CD4-positive, alpha-beta T cell treated with Interleukin-17A for 4 hours (primary cell): ENCODE measurements at regions not wholly inside any gene's neighbourhood (a gene's known extent, or its start where the extent isn't known, plus 50 kb on each side); places are given as distances from the start of the nearest gene placed in this dataset.
"Not testable (repeated sequence)": the region's sequence is repeated elsewhere in the genome, so short reads cannot be mapped to it uniquely, and the experiment has no call there.

Source experiments
- DNase-seq: peaks from one replicate; pipeline ENCODE4 v3.0.0-alpha.2; 2020; ENCODE audit warnings: mixed read lengths

GRCh38 chr6:154602296-154602695, 91.8 kb upstream of the CNKSR3 start:
- no peak for DNase-seq

DNA sequence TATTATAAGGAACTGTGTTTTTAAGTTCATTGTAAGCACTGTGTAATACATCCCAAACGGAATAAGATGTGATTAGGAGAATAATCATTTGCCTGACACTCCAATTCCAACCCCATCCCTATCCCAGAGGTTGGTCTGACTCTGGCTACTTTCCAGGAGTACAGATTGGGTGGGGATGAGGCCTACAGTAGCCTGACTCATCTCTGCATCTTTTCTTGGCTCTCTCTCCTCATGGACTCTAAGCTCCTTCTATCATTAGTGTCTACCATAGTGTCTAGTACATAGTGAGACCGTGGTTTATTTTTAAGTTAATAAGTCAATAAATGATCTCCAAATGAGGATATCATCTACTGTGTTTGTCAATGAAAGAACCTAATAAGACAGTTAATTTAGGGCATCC, 92.2 kb upstream of the CNKSR3 start:
- no peak for DNase-seq

GRCh38 chr6:154604119-154604518, 93.6 kb upstream of the CNKSR3 start:
- DNase-seq: no peak

GRCh38 chr6:154605178-154605881, 94.8 kb upstream of the CNKSR3 start:
- peak; percentile 12 for DNase-seq

GRCh38 chr6:154605882-154606370, 95.4 kb upstream of the CNKSR3 start:
- no peak for DNase-seq

DNA sequence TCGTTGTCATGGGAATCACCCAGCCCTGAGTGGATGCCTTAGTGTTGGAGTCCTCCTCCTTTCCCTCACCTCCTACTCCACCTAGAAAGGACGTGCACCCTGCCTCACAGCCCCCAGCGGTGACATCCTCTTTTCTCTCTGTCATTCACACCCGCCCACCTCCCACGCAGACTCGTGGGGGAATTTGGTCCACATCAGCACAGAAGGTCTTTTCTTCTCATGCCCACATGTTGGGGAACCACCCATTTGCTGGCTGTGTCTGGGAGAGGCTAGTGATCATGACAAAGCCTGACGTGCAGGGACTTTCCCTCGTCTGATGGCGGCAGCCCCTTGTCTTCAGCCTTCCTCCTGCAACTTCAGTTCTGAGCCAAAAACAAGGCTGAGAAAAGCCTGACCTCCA, 96.0 kb upstream of the CNKSR3 start:
- DNase-seq: peak; percentile 37

DNA sequence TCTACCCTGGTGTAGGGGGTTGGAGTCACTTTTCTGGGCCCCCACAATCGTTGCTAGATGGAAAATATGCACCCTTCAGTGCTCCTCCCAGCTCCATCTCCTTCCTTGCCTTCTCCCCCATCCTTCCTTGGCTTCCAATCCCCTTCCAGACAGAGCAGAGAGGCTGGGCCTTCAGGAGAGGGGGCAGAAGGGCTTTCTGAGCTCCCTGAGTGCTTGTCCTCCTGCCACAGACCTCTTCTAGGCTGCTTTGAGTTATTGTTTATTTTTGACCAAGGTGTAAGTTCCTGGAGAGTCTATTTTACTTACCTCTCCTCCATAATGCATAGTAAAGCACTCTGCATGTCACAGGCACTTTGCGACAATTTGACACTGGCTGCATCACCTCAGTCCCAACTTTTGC, 96.4 kb upstream of the CNKSR3 start:
- no peak for DNase-seq

- no peak for DNase-seq
Measured at GRCh38 chr6:154611241-154611640, 100.8 kb upstream of the CNKSR3 start.

DNA sequence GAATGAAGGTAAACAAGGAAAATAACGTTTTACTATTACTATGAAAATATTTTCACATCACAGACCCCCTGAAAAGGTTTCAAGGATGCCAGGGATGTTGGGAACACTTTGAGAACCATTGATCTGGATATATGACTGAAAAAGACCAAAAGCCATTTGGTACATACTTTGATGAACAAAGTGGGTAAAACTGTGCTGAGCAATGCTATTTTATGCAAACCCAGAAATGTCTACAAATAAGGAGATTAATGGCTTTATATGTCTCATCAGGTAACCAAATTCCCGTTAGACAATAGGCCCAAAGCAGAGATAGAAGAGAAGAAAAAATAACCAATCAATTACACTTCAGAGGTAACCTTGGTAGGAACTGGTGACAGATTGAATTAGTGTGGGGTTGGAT, 101.4 kb upstream of the CNKSR3 start:
- DNase-seq: no peak

GRCh38 chr6:154613137-154613676, 102.7 kb upstream of the CNKSR3 start:
- no peak for DNase-seq

DNA sequence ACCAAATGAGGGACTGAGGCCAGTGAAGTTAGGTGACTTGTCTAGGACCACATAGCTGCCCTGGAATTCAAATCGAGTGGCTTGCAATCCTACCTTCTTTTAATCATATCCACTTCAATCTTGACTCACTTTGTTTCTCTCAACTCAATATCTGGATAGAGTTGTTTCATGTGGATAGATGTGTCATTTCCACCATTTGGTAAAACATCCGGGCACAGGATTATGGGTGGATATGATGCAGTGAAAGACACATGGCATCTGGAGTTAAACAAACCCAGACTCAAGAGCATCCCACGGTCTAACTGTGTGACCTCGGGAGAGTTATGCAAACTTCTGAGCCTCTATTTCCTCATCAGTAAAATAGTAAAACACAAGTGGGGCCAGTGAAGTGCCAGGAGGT, 103.6 kb upstream of the CNKSR3 start:
- no peak for DNase-seq

DNA sequence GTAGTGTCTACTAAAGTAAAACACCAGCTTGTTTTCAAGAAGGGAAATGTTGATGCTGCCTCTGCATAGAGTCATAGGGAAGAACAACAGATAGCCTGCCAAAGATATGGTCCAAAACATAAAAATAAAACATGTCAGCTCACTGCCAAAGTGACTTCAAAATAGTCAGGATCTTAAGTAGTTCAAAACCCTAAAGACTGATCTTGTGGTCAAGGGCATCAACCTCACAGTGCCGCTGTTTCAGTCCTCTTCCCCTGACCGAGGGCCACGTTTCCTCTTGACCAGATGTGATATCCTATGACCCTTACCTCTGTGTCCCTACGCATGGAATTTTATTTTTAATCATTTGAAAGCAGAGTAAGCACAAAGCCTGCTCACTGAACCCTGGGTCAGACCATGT, 104.2 kb upstream of the CNKSR3 start:
- DNase-seq: no peak

- no peak for DNase-seq
Measured at GRCh38 chr6:154615483-154616025, 105.1 kb upstream of the CNKSR3 start.

GRCh38 chr6:154617175-154617574, 106.7 kb upstream of the CNKSR3 start:
- DNase-seq: no peak

- DNase-seq: no peak
Measured at GRCh38 chr6:154619146-154619545, 108.7 kb upstream of the CNKSR3 start.

DNA sequence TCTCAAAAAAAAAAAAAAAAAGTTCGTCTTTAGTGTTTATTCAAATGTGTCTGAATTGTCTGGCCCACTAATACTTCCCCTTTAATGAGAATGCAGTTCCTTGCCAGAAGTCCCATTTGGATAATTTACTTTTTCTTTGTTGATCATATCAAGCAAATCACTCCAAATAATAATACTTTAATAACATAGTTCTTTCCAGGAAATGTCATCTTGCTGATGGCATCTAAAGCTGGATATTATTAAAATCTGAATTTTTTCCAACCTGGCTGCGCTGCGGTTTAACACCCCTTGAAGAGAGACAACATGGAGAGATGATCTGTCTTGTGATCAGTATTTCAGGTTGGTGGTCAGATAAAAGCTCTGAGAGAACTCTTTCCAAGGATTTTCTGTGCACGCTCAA, 111.2 kb upstream of the CNKSR3 start:
- DNase-seq: no peak

DNA sequence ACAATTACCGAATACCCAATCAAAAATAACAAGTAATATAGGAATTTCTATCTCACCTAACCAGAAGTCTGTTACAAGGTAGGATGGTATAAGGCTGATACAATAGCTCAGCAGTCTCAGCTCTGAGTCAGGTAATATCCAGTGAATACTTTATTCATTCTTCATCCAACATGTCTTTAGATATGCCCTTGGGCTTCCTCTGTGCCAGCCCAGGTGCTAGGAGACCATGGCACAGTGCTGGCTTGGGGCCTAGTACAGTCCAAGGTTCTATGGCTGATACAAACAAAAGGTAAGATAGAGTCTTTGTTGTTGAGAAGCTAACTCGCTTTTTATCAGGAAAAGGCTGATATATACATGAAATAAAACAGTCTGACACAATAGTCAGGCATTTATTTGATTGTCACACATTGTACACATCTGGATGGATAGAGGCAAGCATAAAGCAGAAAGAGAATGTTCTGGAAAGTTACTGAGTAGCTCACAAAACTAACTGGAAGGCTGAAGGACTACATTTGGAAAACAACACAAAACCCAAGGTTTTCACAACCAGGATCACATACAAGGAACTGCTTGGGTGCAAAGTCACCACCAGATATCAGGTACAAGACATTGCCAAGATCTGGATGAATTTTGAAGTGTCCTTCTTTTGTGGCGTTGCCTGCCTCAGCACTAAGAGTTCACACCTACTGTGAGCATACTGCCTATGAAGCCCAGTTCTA, 110.4 kb upstream of the SCAF8 start:
- DNase-seq: no peak

DNA sequence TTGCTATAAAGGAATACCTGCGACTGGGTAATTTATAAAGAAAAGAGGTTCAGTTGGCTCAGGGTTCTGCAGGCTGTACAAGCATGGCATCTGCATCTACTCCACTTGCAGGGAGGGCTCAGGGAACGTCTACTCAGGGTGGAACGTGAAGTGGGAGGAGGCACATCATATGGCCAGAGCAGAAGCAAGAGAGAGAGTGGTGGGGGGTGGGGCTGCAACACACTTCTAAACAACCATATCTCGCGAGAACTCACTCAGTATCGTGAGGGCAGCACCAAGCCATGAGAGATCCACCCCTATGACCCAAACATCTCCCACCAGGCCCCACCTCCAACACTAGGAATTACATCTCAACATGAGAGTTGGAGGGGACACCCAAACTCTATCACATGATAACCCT, 109.8 kb upstream of the SCAF8 start:
- no peak for DNase-seq

GRCh38 chr6:154624038-154624599, 109.1 kb upstream of the SCAF8 start:
- no peak for DNase-seq

- not testable (repeated sequence) for DNase-seq
Measured at GRCh38 chr6:154624727-154625126, 108.5 kb upstream of the SCAF8 start.

DNA sequence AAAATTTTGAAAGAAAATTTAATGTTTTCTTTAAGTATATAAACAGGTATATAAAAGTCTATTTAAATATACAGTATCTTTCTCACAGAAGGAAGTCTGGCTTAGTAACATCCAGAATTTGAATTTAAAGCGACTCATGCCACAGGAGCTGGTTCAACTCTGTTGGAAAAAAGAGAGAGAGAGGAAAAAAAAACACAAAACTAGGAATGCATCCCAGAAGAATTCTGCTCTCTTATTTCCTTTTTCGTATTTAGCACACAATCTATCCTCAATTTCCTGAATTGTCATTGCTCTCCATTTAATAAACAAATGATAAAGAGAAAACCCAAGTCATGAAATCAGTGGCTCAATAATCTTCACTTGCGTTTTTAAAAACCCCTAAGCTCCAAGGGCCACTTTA, 107.5 kb upstream of the SCAF8 start:
- no peak for DNase-seq

DNA sequence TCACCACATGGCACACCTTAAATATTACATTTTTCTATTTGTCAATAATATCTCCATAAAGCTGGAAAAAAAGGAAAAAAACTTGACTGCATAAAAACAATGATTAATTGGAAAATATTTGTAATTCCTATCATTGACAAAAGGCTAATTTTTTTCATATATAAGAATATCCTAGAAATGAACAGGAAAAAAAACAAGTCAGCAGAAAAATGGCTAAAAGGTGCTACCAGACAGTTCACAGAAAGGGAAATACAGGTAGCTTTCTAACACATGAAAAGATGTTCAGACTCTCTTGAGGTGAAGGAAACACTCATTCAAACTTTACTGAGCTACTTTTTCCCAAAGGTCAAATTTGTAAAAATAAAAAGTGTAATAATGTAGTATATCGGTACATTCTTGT, 104.1 kb upstream of the SCAF8 start:
- no peak for DNase-seq

DNA sequence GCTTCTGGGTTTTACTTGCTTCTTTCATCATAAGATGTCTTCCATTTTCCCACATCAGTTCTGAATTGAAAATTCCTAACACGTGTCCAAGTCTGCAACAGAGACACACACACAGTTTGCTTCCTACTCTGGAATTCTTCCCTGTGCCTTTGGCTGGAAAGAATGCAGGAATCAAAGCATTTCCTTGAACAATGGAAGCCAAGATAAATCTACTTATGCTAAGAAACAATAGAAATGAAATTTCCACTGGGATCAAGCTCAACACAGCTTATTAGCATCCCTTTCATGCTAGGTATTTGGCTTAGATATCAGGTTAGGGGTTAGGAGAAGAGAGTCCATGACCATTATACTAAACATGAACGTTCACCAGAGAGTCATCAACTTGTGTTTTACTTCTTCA, 101.1 kb upstream of the SCAF8 start:
- no peak for DNase-seq

DNA sequence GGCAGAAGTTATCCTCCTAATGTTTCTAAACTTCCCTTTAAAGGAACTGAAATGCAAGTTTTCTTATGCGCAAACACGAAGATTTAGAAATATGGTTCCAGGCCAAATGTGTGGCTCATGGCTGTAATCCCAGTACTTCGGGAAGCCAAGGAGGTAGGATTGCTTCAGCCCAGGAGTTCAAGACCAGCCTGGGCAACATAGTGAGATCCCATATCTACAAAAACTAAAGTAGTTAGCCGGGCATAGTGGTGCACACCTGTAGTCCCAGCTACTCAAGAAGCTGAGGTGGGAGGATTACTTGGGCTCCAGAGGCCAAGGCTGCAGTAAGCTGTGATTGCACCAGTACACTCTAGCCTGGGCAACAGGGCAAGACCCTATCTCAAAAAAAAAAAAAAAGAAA, 95.8 kb upstream of the SCAF8 start:
- no peak for DNase-seq
